ENCODE measurements at regions not wholly inside any gene's neighbourhood (a gene's known extent, or its start where the extent isn't known, plus 50 kb on each side); places are given as distances from the start of the nearest gene placed in this dataset.

- no peak for ATAC-seq
- TF ChIP-seq TCF4 (CRISPR knock-in tag; IDR thresholded peaks at IDR 0.05; ENCODE audit: borderline replicate concordance) (no peak), PPARA (CRISPR knock-in tag; IDR thresholded peaks at IDR 0.05; ENCODE audit: borderline replicate concordance) (no peak), ARNTL (CRISPR knock-in tag; IDR thresholded peaks at IDR 0.05; ENCODE audit: borderline replicate concordance, low read depth) (no peak), CREB5 (CRISPR knock-in tag; IDR thresholded peaks at IDR 0.05; ENCODE audit: low read depth) (no peak)
Measured at GRCh38 chr11:80771017-80771416, 1330.2 kb upstream of the TENM4 start.

- TF ChIP-seq PATZ1 (CRISPR knock-in tag; IDR thresholded peaks at IDR 0.05; ENCODE audit: borderline replicate concordance) (no peak), ZNF8 (CRISPR knock-in tag; IDR thresholded peaks at IDR 0.05) (no peak), TOX (CRISPR knock-in tag; IDR thresholded peaks at IDR 0.05; ENCODE audit: borderline replicate concordance) (no peak), ZNF70 (CRISPR knock-in tag; IDR thresholded peaks at IDR 0.05) (no peak), ZC3H10 (CRISPR knock-in tag; IDR thresholded peaks at IDR 0.05) (no peak), ESRRG (CRISPR knock-in tag; IDR thresholded peaks at IDR 0.05) (no peak), ISL1 (CRISPR knock-in tag; IDR thresholded peaks at IDR 0.05) (no peak), POU6F1 (CRISPR knock-in tag; IDR thresholded peaks at IDR 0.05; ENCODE audit: borderline replicate concordance, low read depth) (no peak), RARB (CRISPR knock-in tag; IDR thresholded peaks at IDR 0.05) (no peak), TSHZ2 (CRISPR knock-in tag; IDR thresholded peaks at IDR 0.05) (no peak)
- ATAC-seq, result no peak
Measured at GRCh38 chr11:80758787-80759186, 1318.0 kb upstream of the TENM4 start.

GRCh38 chr11:80748207-80748925 is 1307.5 kb upstream of the TENM4 start:
- TF ChIP-seq ARNTL (CRISPR knock-in tag; IDR thresholded peaks at IDR 0.05; ENCODE audit: borderline replicate concordance, low read depth) (no peak), GLIS3 (CRISPR knock-in tag; IDR thresholded peaks at IDR 0.05) (no peak), SNAI2 (CRISPR knock-in tag; IDR thresholded peaks at IDR 0.05) (no peak), TSHZ2 (CRISPR knock-in tag; IDR thresholded peaks at IDR 0.05) (no peak), ZFP30 (CRISPR knock-in tag; IDR thresholded peaks at IDR 0.05) (no peak)
- no peak for ATAC-seq

GRCh38 chr11:80746300-80746699 is 1305.5 kb upstream of the TENM4 start:
- no peak for ATAC-seq
- TF ChIP-seq TSHZ2 (CRISPR knock-in tag; IDR thresholded peaks at IDR 0.05), result no peak

All from SK-N-SH treated with all-trans-retinoic acid at 6 μM for 48 hours (cell line).